22Rv1 (cell line): ENCODE measurements at regions not wholly inside any gene's neighbourhood (a gene's known extent, or its start where the extent isn't known, plus 50 kb on each side); places are given as distances from the start of the nearest gene placed in this dataset.

Source experiments
- H3K27ac ChIP-seq: fragments of 450-650 bp; 2 replicates; pipeline ENCODE4 v1.5.1; 2017
- ZFX ChIP-seq: fragments of 450-650 bp; IDR thresholded peaks from 2 replicates; pipeline ENCODE4 v1.6.1; 2017; ENCODE audit warnings: antibody characterized with exemption, borderline replicate concordance
- TF ChIP-seq, protein P1 (sequence below): fragments of 450-650 bp; IDR thresholded peaks from 2 replicates; pipeline ENCODE4 v1.5.1; 2017; ENCODE audit warnings: mild to moderate bottlenecking

DNA sequence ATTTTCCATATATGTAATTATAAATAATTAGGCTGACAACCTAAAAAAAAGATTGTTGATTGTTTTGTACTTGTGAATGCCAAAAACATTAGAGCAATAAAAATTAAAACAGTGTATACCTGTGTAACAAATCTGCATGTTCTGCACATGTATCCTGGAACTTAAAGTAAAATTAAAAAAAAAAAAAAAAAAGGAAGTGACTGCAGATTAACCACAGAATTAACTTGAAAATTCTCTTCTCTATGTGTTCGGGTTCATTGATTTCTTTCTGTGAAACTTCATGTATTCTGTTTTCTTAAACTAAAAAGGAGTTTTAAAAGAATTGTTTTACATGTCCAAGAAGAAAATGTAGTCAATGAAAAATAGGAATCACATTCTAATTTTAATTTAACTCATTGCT lies 95.7 kb downstream of the FASLG start:
- no peak overlapping the region for H3K27ac ChIP-seq
- no peak for TF ChIP-seq ZFX
- TF ChIP-seq, protein P1, sequence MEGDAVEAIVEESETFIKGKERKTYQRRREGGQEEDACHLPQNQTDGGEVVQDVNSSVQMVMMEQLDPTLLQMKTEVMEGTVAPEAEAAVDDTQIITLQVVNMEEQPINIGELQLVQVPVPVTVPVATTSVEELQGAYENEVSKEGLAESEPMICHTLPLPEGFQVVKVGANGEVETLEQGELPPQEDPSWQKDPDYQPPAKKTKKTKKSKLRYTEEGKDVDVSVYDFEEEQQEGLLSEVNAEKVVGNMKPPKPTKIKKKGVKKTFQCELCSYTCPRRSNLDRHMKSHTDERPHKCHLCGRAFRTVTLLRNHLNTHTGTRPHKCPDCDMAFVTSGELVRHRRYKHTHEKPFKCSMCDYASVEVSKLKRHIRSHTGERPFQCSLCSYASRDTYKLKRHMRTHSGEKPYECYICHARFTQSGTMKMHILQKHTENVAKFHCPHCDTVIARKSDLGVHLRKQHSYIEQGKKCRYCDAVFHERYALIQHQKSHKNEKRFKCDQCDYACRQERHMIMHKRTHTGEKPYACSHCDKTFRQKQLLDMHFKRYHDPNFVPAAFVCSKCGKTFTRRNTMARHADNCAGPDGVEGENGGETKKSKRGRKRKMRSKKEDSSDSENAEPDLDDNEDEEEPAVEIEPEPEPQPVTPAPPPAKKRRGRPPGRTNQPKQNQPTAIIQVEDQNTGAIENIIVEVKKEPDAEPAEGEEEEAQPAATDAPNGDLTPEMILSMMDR: no peak

DNA sequence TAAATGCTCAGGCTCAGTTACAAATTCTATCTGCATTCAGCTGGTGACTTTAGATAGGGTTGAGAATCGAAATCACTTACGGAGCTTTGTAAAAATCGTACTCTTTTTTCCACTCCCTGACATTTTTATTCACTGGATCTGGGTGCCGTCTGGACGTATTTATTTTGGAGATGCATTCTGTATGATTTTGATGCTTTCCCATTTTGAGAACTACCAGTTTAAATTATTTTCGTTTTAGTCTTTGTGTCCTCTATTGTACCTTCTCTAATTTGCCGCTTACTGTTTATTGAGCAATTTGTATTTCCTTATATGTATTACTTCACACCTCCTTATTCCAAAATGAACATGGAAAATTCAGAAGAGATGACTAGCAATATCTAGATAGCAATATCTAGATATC lies 96.2 kb downstream of the FASLG start:
- H3K27ac ChIP-seq: no peak overlapping the region
- no peak for TF ChIP-seq ZFX
- TF ChIP-seq, protein P1: no peak

DNA sequence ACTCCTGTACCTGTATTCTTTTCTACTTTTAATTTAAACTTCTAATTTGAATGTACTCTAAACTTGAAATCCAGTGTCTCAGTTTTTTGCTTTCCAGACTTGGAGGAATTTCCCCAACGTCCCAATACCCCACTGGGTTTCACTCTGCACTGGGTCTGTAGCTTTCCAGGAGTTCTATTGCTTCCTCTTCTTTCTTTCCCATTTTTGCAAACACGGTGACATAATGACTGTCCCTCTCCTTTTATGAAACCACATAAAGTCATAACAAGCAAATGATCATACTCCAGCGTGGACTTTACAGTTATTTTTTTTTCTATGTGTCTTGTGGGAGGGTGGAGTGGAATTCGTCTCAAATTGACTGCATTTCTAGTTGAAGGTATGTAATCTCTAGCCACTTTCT lies 97.1 kb downstream of the FASLG start:
- no peak overlapping the region for H3K27ac ChIP-seq
- TF ChIP-seq ZFX: no peak
- TF ChIP-seq, protein P1: no peak

DNA sequence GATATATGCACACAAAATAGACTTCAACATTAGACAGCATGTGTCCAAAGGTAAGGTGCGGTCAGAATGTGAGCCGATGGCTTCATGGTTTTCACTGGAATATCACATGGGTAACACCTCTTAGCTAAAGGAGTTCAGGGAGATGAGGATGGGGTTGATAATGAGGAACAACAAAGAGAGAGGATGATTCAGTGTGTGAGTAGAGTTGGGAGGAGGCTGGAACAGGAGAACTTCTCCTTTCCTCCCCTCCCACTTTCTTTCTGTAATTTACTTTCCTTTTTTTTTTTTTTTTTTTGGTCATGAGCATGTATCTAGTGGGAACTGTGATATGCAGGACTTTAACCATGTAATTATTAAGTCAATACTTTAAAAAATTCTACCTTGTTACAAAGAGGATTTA lies 99.4 kb downstream of the FASLG start:
- TF ChIP-seq, protein P1: no peak
- no peak for TF ChIP-seq ZFX
- H3K27ac ChIP-seq: no peak overlapping the region

DNA sequence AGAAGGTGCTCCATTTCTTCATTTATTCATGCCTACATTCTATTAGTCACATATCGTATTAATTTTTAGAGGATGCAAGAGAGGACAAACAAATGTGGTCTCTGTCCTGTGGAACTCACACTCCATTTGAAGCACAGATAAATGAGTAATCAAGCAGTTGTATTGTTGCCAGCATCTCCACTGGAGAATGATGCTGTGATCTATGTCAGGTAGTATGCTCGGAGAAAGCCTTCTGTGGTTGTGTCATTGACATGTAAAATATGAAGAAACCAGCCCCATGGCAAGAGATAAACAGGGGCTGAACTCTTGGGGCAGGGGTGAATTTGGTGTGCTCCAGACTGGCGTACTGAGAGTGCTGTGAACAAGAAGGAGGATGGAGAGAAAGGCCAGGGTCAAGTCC lies 101.2 kb downstream of the FASLG start:
- TF ChIP-seq, protein P1: no peak
- TF ChIP-seq ZFX: no peak
- no peak overlapping the region for H3K27ac ChIP-seq

DNA sequence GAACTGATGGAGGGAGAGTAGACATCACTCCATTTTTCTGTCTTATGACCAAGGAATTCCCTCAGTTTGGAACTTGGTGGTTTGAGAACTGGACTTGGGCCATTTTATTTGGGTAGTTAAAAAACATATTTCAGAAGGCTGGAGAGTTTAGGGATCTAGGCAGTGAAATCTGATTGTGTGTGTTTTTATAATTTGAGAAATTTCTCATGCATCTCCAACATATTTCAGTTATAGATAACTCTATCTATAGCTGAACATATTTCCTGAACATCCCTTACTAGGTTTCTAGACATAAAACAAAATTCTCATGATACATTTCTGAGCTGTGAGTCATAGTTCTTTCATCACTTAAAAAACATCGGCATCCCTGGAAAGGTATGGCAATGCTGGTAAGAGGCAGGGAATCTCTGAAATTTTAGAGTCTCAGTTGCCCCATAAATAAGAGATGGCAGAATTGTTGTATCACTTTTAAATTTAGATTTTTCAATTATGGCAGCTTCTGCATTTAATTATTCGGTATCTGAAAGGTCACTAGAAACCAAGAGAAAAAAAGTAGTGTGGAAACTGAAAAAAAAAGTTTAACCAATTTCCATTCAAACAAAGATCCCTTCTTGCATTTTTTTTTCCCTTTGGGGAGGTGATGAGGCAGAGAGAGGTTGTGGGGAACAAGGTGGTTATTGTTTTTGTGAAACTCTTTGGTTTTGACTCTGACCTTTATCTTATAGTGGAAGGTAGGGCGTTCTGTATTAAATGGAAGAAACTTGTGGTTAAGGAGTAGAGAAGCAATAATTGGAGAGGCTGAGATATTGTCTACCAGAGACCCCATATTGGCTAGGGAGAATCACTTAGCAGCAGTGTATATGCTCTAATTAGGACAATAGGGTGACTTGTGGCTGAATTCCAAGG lies 102.9 kb downstream of the FASLG start:
- TF ChIP-seq, protein P1: no peak
- TF ChIP-seq ZFX: no peak
- H3K27ac ChIP-seq: no peak overlapping the region

DNA sequence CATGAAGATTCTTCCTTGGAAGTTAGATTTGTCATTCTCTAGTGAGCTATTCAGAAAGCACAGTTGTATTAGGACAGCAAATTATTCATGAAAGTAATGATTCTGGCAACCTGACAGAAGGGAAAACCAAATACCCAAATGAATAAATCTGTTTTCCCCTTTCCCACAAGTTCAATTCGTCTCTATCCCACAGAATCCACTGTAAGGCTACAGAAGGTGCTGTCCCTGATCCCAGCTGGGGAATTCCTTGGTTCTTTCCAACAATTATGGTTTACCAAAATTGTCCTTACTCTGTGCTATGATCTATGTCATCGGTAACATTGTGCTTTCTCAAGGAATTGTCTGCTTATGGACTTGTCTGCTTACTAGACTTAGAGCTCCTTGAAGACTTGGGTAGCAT lies 104.2 kb downstream of the FASLG start:
- TF ChIP-seq, protein P1: no peak
- no peak for TF ChIP-seq ZFX
- H3K27ac ChIP-seq: no peak overlapping the region
